GM12878 (cell line): ENCODE measurements at regions not wholly inside any gene's neighbourhood (a gene's known extent, or its start where the extent isn't known, plus 50 kb on each side); places are given as distances from the start of the nearest gene placed in this dataset.

Source experiments
- ATAC-seq: fragments of 200-7000 bp; cut with Tn5 transposase; 3 replicates; pipeline ENCODE4 v1.9.1; 2020; ENCODE audit warnings: mild to moderate bottlenecking, moderate library complexity
- BruUV-seq: library from RNA; stranded (reverse); fragments of 400-500 nt; replicated peaks from 2 replicates; lab custom pipeline; 2021; lab: Mats Ljungman, UMichigan
- CTCF ChIA-PET: fragments of 300-600 bp; sonication (Branson Sonifier 250); formaldehyde crosslinking; extraction: SDS; loops from one replicate; lab custom pipeline; 2021; ENCODE audit warnings: inconsistent platforms; lab: Yijun Ruan, JAX
- POLR2A ChIA-PET: fragments of 350-600 bp; formaldehyde crosslinking; extraction: SDS; loops from one replicate; lab custom pipeline; 2021; ENCODE audit warnings: inconsistent platforms; lab: Charles Lee
- RAD21 ChIA-PET: fragments of 300-600 bp; sonication (Branson Sonifier 250); formaldehyde crosslinking; loops from one replicate; lab custom pipeline; 2023; ENCODE audit warnings: antibody characterized with exemption; ENCODE audit not compliant: unreplicated experiment; lab: Charles Lee
- SMC1A ChIA-PET: fragments of 300-600 bp; sonication (Branson Sonifier 250); formaldehyde crosslinking; loops from one replicate; lab custom pipeline; 2023; ENCODE audit not compliant: unreplicated experiment, uncharacterized antibody; lab: Charles Lee
- DNase-seq: peaks from one replicate; pipeline ENCODE4 v3.0.0-alpha.2; 2011; ENCODE audit warnings: low read depth, low spot score
- FAIRE-seq: peaks from 3 replicates; lab custom pipeline; 2011; peaks lifted over from hg19 to GRCh38; lab: Jason Lieb, UNC
- H2AFZ ChIP-seq: 2 replicates; pipeline ENCODE4 v1.6.0; 2011; ENCODE audit warnings: low read depth, low read length, control low read depth; ENCODE audit not compliant: control insufficient read depth
- H3K27ac ChIP-seq: 2 replicates; pipeline ENCODE4 v1.5.1; 2011; ENCODE audit warnings: control low read depth; ENCODE audit not compliant: control insufficient read depth, insufficient read depth
- H3K27me3 ChIP-seq, 2 experiments: replicated peaks in 1 of 2; 2 replicates each; pipeline versions ENCODE4 v1.6.0 to v1.6.1; 2011; ENCODE audit warnings: low read length in 1 of 2; ENCODE audit not compliant: control insufficient read depth in 2 of 2, insufficient read depth in 2 of 2
- H3K36me3 ChIP-seq, 2 experiments: 2 replicates each; pipeline ENCODE4 v1.5.1; 2011; ENCODE audit warnings: low read length in 1 of 2; ENCODE audit not compliant: control insufficient read depth in 2 of 2, insufficient read depth in 2 of 2
- H3K4me1 ChIP-seq: 2 replicates; pipeline ENCODE4 v1.6.1; 2011; ENCODE audit warnings: mild to moderate bottlenecking, low read length, moderate library complexity, mixed read lengths; ENCODE audit not compliant: control insufficient read depth, insufficient read depth
- H3K4me2 ChIP-seq: 2 replicates; pipeline ENCODE4 v1.6.0; 2011; ENCODE audit warnings: control low read depth; ENCODE audit not compliant: control insufficient read depth, insufficient read depth
- H3K4me3 ChIP-seq: fragments of 200-600 bp; sonication (generic); 2 replicates; pipeline ENCODE4 v1.5.1; 2016
- H3K79me2 ChIP-seq: 2 replicates; pipeline ENCODE4 v1.6.0; 2011; ENCODE audit warnings: low read length; ENCODE audit not compliant: control insufficient read depth, insufficient read depth
- H3K9ac ChIP-seq: 2 replicates; pipeline ENCODE4 v1.8.0; 2011; ENCODE audit warnings: low read length, control low read depth, mixed read lengths; ENCODE audit not compliant: control insufficient read depth, insufficient read depth
- H3K9me3 ChIP-seq: replicated peaks from 3 replicates; pipeline ENCODE4 v1.5.1; 2011; ENCODE audit warnings: mild to moderate bottlenecking, low read length; ENCODE audit not compliant: control insufficient read depth, insufficient read depth
- H4K20me1 ChIP-seq: 2 replicates; pipeline ENCODE4 v1.6.0; 2011; ENCODE audit not compliant: control insufficient read depth, insufficient read depth
- BCL11A ChIP-seq: IDR thresholded peaks from 2 replicates; pipeline ENCODE4 v1.6.1; 2011; ENCODE audit warnings: low read depth, low read length
- CUX1 ChIP-seq: IDR thresholded peaks from 2 replicates; pipeline ENCODE4 v1.6.1; 2012; ENCODE audit warnings: improper control_type of control experiment, low read depth, low read length; ENCODE audit not compliant: insufficient replicate concordance
- E2F4 ChIP-seq: IDR thresholded peaks from 2 replicates; pipeline ENCODE4 v1.6.1; 2012; ENCODE audit warnings: low read depth, low read length, improper control_type of control experiment
- E2F8 ChIP-seq: fragments of 450-650 bp; IDR thresholded peaks from 2 replicates; pipeline ENCODE4 v1.6.1; 2018; ENCODE audit warnings: mild to moderate bottlenecking, low read depth, moderate library complexity; ENCODE audit not compliant: partially characterized antibody
- FOS ChIP-seq: IDR thresholded peaks from 3 replicates; pipeline ENCODE4 v1.6.1; 2011; ENCODE audit warnings: borderline replicate concordance; ENCODE audit not compliant: insufficient read length; ENCODE audit errors: extremely low read depth
- IRF5 ChIP-seq: fragments of 450-650 bp; IDR thresholded peaks from 2 replicates; pipeline ENCODE4 v1.6.1; 2017; ENCODE audit warnings: borderline replicate concordance
- JUND ChIP-seq: IDR thresholded peaks from 2 replicates; pipeline ENCODE4 v1.6.1; 2012; ENCODE audit warnings: low read depth, mild to moderate bottlenecking, low read length, improper control_type of control experiment, moderate library complexity
- MYC ChIP-seq: IDR thresholded peaks from 2 replicates; pipeline ENCODE4 v1.6.1; 2011; ENCODE audit warnings: mild to moderate bottlenecking, low read length, moderate library complexity, inconsistent platforms; ENCODE audit not compliant: insufficient read depth, insufficient replicate concordance, insufficient read length, severe bottlenecking
- NFYA ChIP-seq: IDR thresholded peaks from 2 replicates; pipeline ENCODE4 v1.6.1; 2011; ENCODE audit warnings: low read depth, mild to moderate bottlenecking, low read length, improper control_type of control experiment, borderline replicate concordance
- PAX5 ChIP-seq: IDR thresholded peaks from 2 replicates; pipeline ENCODE4 v1.6.1; 2011; ENCODE audit warnings: low read depth, low read length, borderline replicate concordance
- PAX8 ChIP-seq: fragments of 450-650 bp; IDR thresholded peaks from 2 replicates; pipeline ENCODE4 v1.6.1; 2017; ENCODE audit warnings: mild to moderate bottlenecking, moderate library complexity
- POLR2A ChIP-seq: IDR thresholded peaks from 2 replicates; pipeline ENCODE4 v1.6.1; 2011; ENCODE audit warnings: low read depth, mild to moderate bottlenecking, low read length
- RFX5 ChIP-seq: IDR thresholded peaks from 2 replicates; pipeline ENCODE4 v1.6.1; 2011; ENCODE audit warnings: low read depth, low read length, improper control_type of control experiment
- SREBF1 ChIP-seq: IDR thresholded peaks from 2 replicates; pipeline ENCODE4 v1.6.1; 2012; ENCODE audit warnings: mild to moderate bottlenecking, low read length
- STAT3 ChIP-seq: IDR thresholded peaks from 2 replicates; pipeline ENCODE4 v1.6.1; 2011; ENCODE audit warnings: low read depth, low read length, improper control_type of control experiment
- TARDBP ChIP-seq: IDR thresholded peaks from 2 replicates; pipeline ENCODE4 v1.6.1; 2016; ENCODE audit warnings: borderline replicate concordance
- WGBS: methylation state at CpG from one replicate; pipeline ENCODE4 v1.1.6; 2016; ENCODE audit warnings: low lambda C conversion rate; ENCODE audit not compliant: insufficient replicate concordance, insufficient coverage; ENCODE audit errors: missing lambda C conversion rate; 5-methylcytosine and 5-hydroxymethylcytosine counted together
- in situ Hi-C: fragments of 300-500 bp; cut with MboI; formaldehyde crosslinking; loops from 9 replicates; pipeline ENCODE4 v1.14.3; 2018; ENCODE audit warnings: mixed read lengths
- intact Hi-C: fragments of 100-400 bp; cut with micrococcal nuclease; formaldehyde crosslinking; loops from one replicate; pipeline ENCODE4 v1.14.2; 2022; ENCODE audit not compliant: unreplicated experiment

DNA sequence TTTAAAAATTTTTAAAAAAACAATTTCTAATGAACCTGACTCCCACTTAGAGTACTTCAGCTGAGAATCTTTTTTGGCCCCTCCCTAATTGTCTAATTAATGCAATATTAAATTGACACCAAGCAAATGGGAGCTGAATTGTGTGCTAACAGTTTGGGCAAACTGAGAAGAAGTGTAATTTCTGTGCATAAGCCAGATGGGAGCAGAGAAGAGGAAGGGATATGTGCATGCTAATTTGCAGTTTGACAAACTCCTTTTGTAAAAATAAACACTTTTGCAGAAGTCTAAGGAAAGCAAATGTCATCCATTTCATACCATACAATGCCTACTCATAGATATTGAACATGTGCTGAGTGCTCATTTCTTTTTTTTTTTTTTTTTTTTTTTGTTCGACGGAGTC, 332.0 kb downstream of the CYRIA start:
- Histone ChIP-seq H3K36me3 (no peaks in the 10 kb centered on the region), H3K27me3 (no peaks in the 10 kb centered on the region), H3K9me3 (no peaks in the 10 kb centered on the region), H4K20me1 (no peaks in the 10 kb centered on the region), H3K4me2 (no peak overlapping the region), H3K4me3 (no peak overlapping the region), H2AFZ (no peak overlapping the region), H3K4me1 (no peaks in the 10 kb centered on the region), H3K27ac (no peak overlapping the region), H3K79me2 (no peaks in the 10 kb centered on the region), H3K9ac (no peak overlapping the region)
- POLR2A ChIA-PET = no interaction called here
- BruUV-seq = no TSS peak
- intact Hi-C loops (no loop called here), in situ Hi-C loops (no loop called here)
- no CpG with 5 or more reads among the region's 2 CpGs for WGBS
- no peak for ATAC-seq
- no peak for DNase-seq
- CTCF ChIA-PET = interaction anchor here (1.4 kb wide), 1 partner anchor 9 kb away, joined by 3 read pairs; no protein-coding TSS in a partner anchor
- SMC1A ChIA-PET = no interaction called here
- RAD21 ChIA-PET = no interaction called here
- FAIRE-seq = no peak
- no peak for TF ChIP-seq E2F8
- TF ChIP-seq JUND = no peak
- no peak for TF ChIP-seq BCL11A
- TF ChIP-seq POLR2A = no peak
- TF ChIP-seq NFYA = no peak
- no peak for TF ChIP-seq FOS
- no peak for TF ChIP-seq TARDBP
- no peak for TF ChIP-seq SREBF1
- TF ChIP-seq MYC = no peak
- TF ChIP-seq RFX5 = no peak
- no peak for TF ChIP-seq E2F4
- no peak for TF ChIP-seq STAT3
- TF ChIP-seq IRF5 = no peak
- TF ChIP-seq PAX5 = no peak
- no peak for TF ChIP-seq PAX8
- TF ChIP-seq CUX1 = no peak
